HCT116 (cell line): ENCODE measurements at regions not wholly inside any gene's neighbourhood (a gene's known extent, or its start where the extent isn't known, plus 50 kb on each side); places are given as distances from the start of the nearest gene placed in this dataset.

Source experiments
- ATAC-seq: fragments of 200-7000 bp; cut with Tn5 transposase; 2 replicates; pipeline ENCODE4 v1.9.1; 2020; ENCODE audit warnings: mild to moderate bottlenecking, moderate library complexity
- BruUV-seq: library from RNA; stranded (reverse); fragments of 400-500 nt; replicated peaks from 2 replicates; lab custom pipeline; 2021; lab: Mats Ljungman, UMichigan
- CTCF ChIA-PET: fragments of 300-600 bp; sonication (Branson Sonifier 250); formaldehyde crosslinking; loops from one replicate; lab custom pipeline; 2021; ENCODE audit warnings: antibody characterized with exemption; lab: Charles Lee
- POLR2A ChIA-PET: fragments of 300-600, 350-600 bp; sonication (Branson Sonifier 250); formaldehyde crosslinking; loops from one replicate; lab custom pipeline; 2021; ENCODE audit warnings: antibody characterized with exemption; lab: Charles Lee
- RAD21 ChIA-PET, 2 experiments: fragments of 300-600 bp; sonication (Branson Sonifier 250); formaldehyde crosslinking; loops; one replicate each; lab custom pipeline; 2023; ENCODE audit warnings: low total read pairs in 2 of 2; ENCODE audit not compliant: uncharacterized antibody in 2 of 2, unreplicated experiment in 2 of 2, low non-redundant PET in 1 of 2; lab: Charles Lee
- DNase-seq: peaks from one replicate; pipeline ENCODE4 v3.0.0-alpha.2; 2010; ENCODE audit warnings: low read depth, low spot score
- H2AFZ ChIP-seq: fragments of 200-600 bp; shearing (Covaris generic), sonication (generic); 2 replicates; pipeline ENCODE4 v1.6.1; 2017; ENCODE audit warnings: low read depth, mixed run types, mixed read lengths, antibody characterized with exemption, low read length; ENCODE audit not compliant: poor library complexity, severe bottlenecking
- H3K27ac ChIP-seq: 2 replicates; pipeline ENCODE4 v1.5.1; 2012; ENCODE audit warnings: low read depth, low read length
- H3K27me3 ChIP-seq: fragments of 200-600 bp; sonication (generic); 2 replicates; pipeline ENCODE4 v1.6.1; 2016; ENCODE audit warnings: mixed run types, low read length, mixed read lengths; ENCODE audit not compliant: insufficient read depth
- H3K36me3 ChIP-seq, 2 experiments: fragments of 200-500 bp in 1 of 2; fragments of 200-600 bp in 1 of 2; sonication (Bioruptor generic) in 1 of 2; sonication (generic) in 1 of 2; 2 replicates each; pipeline versions ENCODE4 v1.5.1 to v1.6.1; 2014 to 2016; ENCODE audit warnings: low read length in 2 of 2, inconsistent platforms in 1 of 2, mixed read lengths in 1 of 2, mixed run types in 1 of 2; ENCODE audit not compliant: insufficient read depth in 2 of 2, control insufficient read depth in 1 of 2
- H3K4me1 ChIP-seq, 2 experiments: fragments of 200-600 bp in 1 of 2; sonication (generic) in 1 of 2; 2 replicates each; pipeline versions ENCODE4 v1.5.1 to v1.6.1; 2012 to 2017; ENCODE audit warnings: low read length in 2 of 2, inconsistent platforms in 1 of 2, mild to moderate bottlenecking in 1 of 2, mixed read lengths in 1 of 2, mixed run types in 1 of 2, moderate library complexity in 1 of 2; ENCODE audit not compliant: insufficient read depth in 2 of 2, control insufficient read depth in 1 of 2
- H3K4me2 ChIP-seq: fragments of 200-600 bp; sonication (generic); 2 replicates; pipeline ENCODE4 v1.6.1; 2017; ENCODE audit warnings: mixed run types, low read length, mixed read lengths
- H3K4me3 ChIP-seq, 2 experiments: fragments of 200-600 bp in 1 of 2; sonication (generic) in 1 of 2; replicated peaks in 1 of 2; 2 replicates each; pipeline ENCODE4 v1.5.1; 2011 to 2016; ENCODE audit warnings: low read length in 2 of 2, control low read depth in 1 of 2, low read depth in 1 of 2, mild to moderate bottlenecking in 1 of 2, mixed read lengths in 1 of 2, mixed run types in 1 of 2
- H3K79me2 ChIP-seq: fragments of 200-600 bp; sonication (generic); 2 replicates; pipeline ENCODE4 v1.6.1; 2017; ENCODE audit warnings: mild to moderate bottlenecking, mixed run types, low read length, moderate library complexity, mixed read lengths; ENCODE audit not compliant: insufficient read depth
- H3K9ac ChIP-seq: fragments of 200-600 bp; sonication (generic); 2 replicates; pipeline ENCODE4 v1.6.1; 2016; ENCODE audit warnings: low read length, mixed read lengths
- H3K9me2 ChIP-seq: fragments of 200-600 bp; sonication (generic), shearing (Covaris generic); 2 replicates; pipeline ENCODE4 v1.6.1; 2017; ENCODE audit warnings: mixed run types, mild to moderate bottlenecking, moderate library complexity; ENCODE audit not compliant: insufficient read depth
- H3K9me3 ChIP-seq, 2 experiments: fragments of 200-500 bp in 1 of 2; fragments of 200-600 bp in 1 of 2; sonication (Bioruptor generic) in 1 of 2; sonication (generic) in 1 of 2; 2 replicates each; pipeline ENCODE4 v1.6.1; 2014 to 2017; ENCODE audit warnings: low read length in 2 of 2, mixed read lengths in 2 of 2, inconsistent platforms in 1 of 2, low read depth in 1 of 2, mild to moderate bottlenecking in 1 of 2, mixed run types in 1 of 2, moderate library complexity in 1 of 2; ENCODE audit not compliant: control insufficient read depth in 1 of 2, insufficient read depth in 1 of 2
- H4K20me1 ChIP-seq: fragments of 200-600 bp; sonication (generic), shearing (Covaris generic); 2 replicates; pipeline ENCODE4 v1.6.1; 2017; ENCODE audit warnings: mixed run types, mild to moderate bottlenecking, moderate library complexity; ENCODE audit not compliant: insufficient read depth
- CEBPB ChIP-seq: IDR thresholded peaks from 2 replicates; pipeline ENCODE4 v1.6.1; 2012; ENCODE audit warnings: low read depth
- EGR1 ChIP-seq: IDR thresholded peaks from 2 replicates; pipeline ENCODE4 v1.6.1; 2012; ENCODE audit warnings: low read depth
- ELF1 ChIP-seq: IDR thresholded peaks from 2 replicates; pipeline ENCODE4 v1.6.1; 2012; ENCODE audit warnings: low read depth, borderline replicate concordance
- FOSL1 ChIP-seq: IDR thresholded peaks from 2 replicates; pipeline ENCODE4 v1.6.1; 2012; ENCODE audit warnings: low read depth
- JUND ChIP-seq: IDR thresholded peaks from 2 replicates; pipeline ENCODE4 v1.6.1; 2012
- POLR2AphosphoS5 ChIP-seq: IDR thresholded peaks from 2 replicates; pipeline ENCODE4 v1.6.1; 2011; ENCODE audit warnings: mild to moderate bottlenecking, low read depth, low read length, moderate library complexity
- REST ChIP-seq: IDR thresholded peaks from 2 replicates; pipeline ENCODE4 v1.6.1; 2012; ENCODE audit warnings: low read depth
- SIN3A ChIP-seq: IDR thresholded peaks from 2 replicates; pipeline ENCODE4 v1.6.1; 2012; ENCODE audit warnings: low read depth
- SRF ChIP-seq: IDR thresholded peaks from 2 replicates; pipeline ENCODE4 v1.6.1; 2012; ENCODE audit warnings: low read depth
- TCF7L2 ChIP-seq: IDR thresholded peaks from 2 replicates; pipeline ENCODE4 v1.7.0; 2011; ENCODE audit warnings: borderline replicate concordance, inconsistent platforms; ENCODE audit not compliant: insufficient read depth, insufficient read length; ENCODE audit errors: extremely low read depth
- intact Hi-C: fragments of 100-400 bp; cut with micrococcal nuclease; formaldehyde crosslinking; loops from 2 replicates; pipeline ENCODE4 v1.10.0; 2022

GRCh38 chr10:131445623-131446022 lies 134.1 kb upstream of the TCERG1L start:
- Histone ChIP-seq H3K27ac (no peak overlapping the region), H3K4me3 (no peak overlapping the region), H3K79me2 (no peaks in the 10 kb centered on the region), H3K4me1 (no peaks in the 10 kb centered on the region), H3K9me2 (no peaks in the 10 kb centered on the region), H3K9ac (no peak overlapping the region), H2AFZ (no peak overlapping the region), H3K36me3 (no peaks in the 10 kb centered on the region), H3K4me2 (no peak overlapping the region), H3K9me3 (no peaks in the 10 kb centered on the region), H3K27me3 (no peaks in the 10 kb centered on the region; the same call in 1 of the 2 replicates), H4K20me1 (no peaks in the 10 kb centered on the region)
- DNase-seq: no peak
- ChIA-PET POLR2A (no interaction called here), RAD21 (no interaction called here), CTCF (no interaction called here)
- no TSS peak for BruUV-seq
- no peak for TF ChIP-seq CEBPB
- no peak for TF ChIP-seq POLR2AphosphoS5
- TF ChIP-seq SIN3A: no peak
- TF ChIP-seq FOSL1: no peak
- TF ChIP-seq SRF: no peak
- TF ChIP-seq JUND: no peak
- no peak for TF ChIP-seq EGR1
- ATAC-seq: no peak
- intact Hi-C loops: no loop called here

GRCh38 chr10:131446171-131446570 lies 134.7 kb upstream of the TCERG1L start:
- TF ChIP-seq TCF7L2: no peak
- no peak for TF ChIP-seq POLR2AphosphoS5
- TF ChIP-seq ELF1: no peak
- TF ChIP-seq FOSL1: no peak
- TF ChIP-seq JUND: no peak
- TF ChIP-seq REST: no peak
- no peak for TF ChIP-seq SIN3A
- no peak for TF ChIP-seq CEBPB
- CTCF ChIA-PET: no interaction called here
- H3K4me3 ChIP-seq: no peak overlapping the region
- no peaks in the 10 kb centered on the region for H3K9me3 ChIP-seq
- intact Hi-C loops: no loop called here
- DNase-seq (no peak), ATAC-seq (no peak)
- no peak overlapping the region for H3K9ac ChIP-seq
- H3K27me3 ChIP-seq: no peaks in the 10 kb centered on the region; the same call in 1 of the 2 replicates
- H3K27ac ChIP-seq: no peak overlapping the region
- H3K36me3 ChIP-seq: no peaks in the 10 kb centered on the region
- no peak overlapping the region for H3K4me2 ChIP-seq
- no peaks in the 10 kb centered on the region for H3K9me2 ChIP-seq
- POLR2A ChIA-PET: no interaction called here
- H2AFZ ChIP-seq: no peak overlapping the region
- H3K79me2 ChIP-seq: no peaks in the 10 kb centered on the region
- RAD21 ChIA-PET: no interaction called here
- H4K20me1 ChIP-seq: no peaks in the 10 kb centered on the region
- BruUV-seq: no TSS peak
- no peaks in the 10 kb centered on the region for H3K4me1 ChIP-seq
